Neural cell (in vitro differentiated cells): ENCODE measurements at regions not wholly inside any gene's neighbourhood (a gene's known extent, or its start where the extent isn't known, plus 50 kb on each side); places are given as distances from the start of the nearest gene placed in this dataset.

Source experiments
- H2AFZ ChIP-seq: fragments of 200-600, 300-800 bp; sonication (generic), shearing (Covaris generic); 2 replicates; pipeline ENCODE4 v1.6.0; 2014; ENCODE audit warnings: low read depth, mild to moderate bottlenecking, antibody characterized with exemption, low read length, moderate library complexity
- H3F3A ChIP-seq: fragments of 200-600 bp; shearing (Covaris generic); 2 replicates; pipeline ENCODE4 v1.6.1; 2016; ENCODE audit warnings: mild to moderate bottlenecking, moderate library complexity, mixed read lengths, antibody characterized with exemption, low read length; ENCODE audit not compliant: insufficient read depth, poor library complexity, severe bottlenecking
- H3K27ac ChIP-seq: fragments of 200-600, 300-800 bp; sonication (generic), shearing (Covaris generic); 2 replicates; pipeline ENCODE4 v1.5.1; 2014; ENCODE audit warnings: mild to moderate bottlenecking, low read length, moderate library complexity
- H3K27me3 ChIP-seq: fragments of 300-800, 200-600 bp; sonication (generic), shearing (Covaris generic); 2 replicates; pipeline ENCODE4 v1.6.0; 2014; ENCODE audit warnings: mild to moderate bottlenecking, low read depth, low read length, moderate library complexity; ENCODE audit not compliant: insufficient read depth
- H3K36me3 ChIP-seq: fragments of 300-800, 200-600 bp; sonication (generic), shearing (Covaris generic); 2 replicates; pipeline ENCODE4 v1.5.1; 2014; ENCODE audit warnings: mild to moderate bottlenecking, antibody characterized with exemption, low read length, moderate library complexity; ENCODE audit not compliant: insufficient read depth
- H3K4me2 ChIP-seq: fragments of 300-800, 200-600 bp; sonication (generic), shearing (Covaris generic); 2 replicates; pipeline ENCODE4 v1.6.0; 2014; ENCODE audit warnings: mild to moderate bottlenecking, low read length
- H3K4me3 ChIP-seq: fragments of 300-800, 200-600 bp; sonication (generic), shearing (Covaris generic); 2 replicates; pipeline ENCODE4 v1.5.1; 2014; ENCODE audit warnings: mild to moderate bottlenecking, low read length, moderate library complexity
- H3K79me2 ChIP-seq: fragments of 200-600 bp; shearing (Covaris generic); replicated peaks from 2 replicates; pipeline ENCODE4 v1.6.0; 2014; ENCODE audit warnings: mild to moderate bottlenecking, low read length, moderate library complexity; ENCODE audit not compliant: insufficient read depth
- H3K9ac ChIP-seq: fragments of 300-800, 200-600 bp; sonication (generic), shearing (Covaris generic); 2 replicates; pipeline ENCODE4 v1.6.1; 2016; ENCODE audit warnings: mild to moderate bottlenecking, low read length, mixed read lengths
- H3K9me2 ChIP-seq: fragments of 200-600 bp; shearing (Covaris generic); 2 replicates; pipeline ENCODE4 v1.6.1; 2016; ENCODE audit warnings: mild to moderate bottlenecking, low read length, mixed read lengths; ENCODE audit not compliant: insufficient read depth
- H3K9me3 ChIP-seq: fragments of 200-600, 300-800 bp; sonication (generic), shearing (Covaris generic); 2 replicates; pipeline ENCODE4 v1.6.1; 2016; ENCODE audit warnings: mild to moderate bottlenecking, mixed run types, low read length, moderate library complexity, mixed read lengths
- H4K20me1 ChIP-seq: fragments of 200-600 bp; shearing (Covaris generic); 2 replicates; pipeline ENCODE4 v1.6.1; 2016; ENCODE audit warnings: mild to moderate bottlenecking, mixed run types; ENCODE audit not compliant: insufficient read depth
- CTCF ChIP-seq: fragments of 450-650 bp; IDR thresholded peaks from 2 replicates; pipeline ENCODE4 v1.5.1; 2014; ENCODE audit warnings: antibody characterized with exemption, mild to moderate bottlenecking, moderate library complexity; ENCODE audit not compliant: poor library complexity, severe bottlenecking
- EP300 ChIP-seq: fragments of 450-650 bp; conservative IDR thresholded peaks from 2 replicates; pipeline ENCODE4 v1.6.1; 2014; ENCODE audit warnings: antibody characterized with exemption, mild to moderate bottlenecking, moderate library complexity; ENCODE audit not compliant: poor library complexity, severe bottlenecking
- EZH2 ChIP-seq: fragments of 200-600, 300-800 bp; shearing (Covaris generic), sonication (generic); IDR thresholded peaks from 2 replicates; pipeline ENCODE4 v1.6.1; 2014; ENCODE audit warnings: antibody characterized with exemption, low read length, borderline replicate concordance, mild to moderate bottlenecking; ENCODE audit not compliant: insufficient read depth, poor library complexity, severe bottlenecking
- MXI1 ChIP-seq: fragments of 450-650 bp; conservative IDR thresholded peaks from 2 replicates; pipeline ENCODE4 v1.6.1; 2014; ENCODE audit warnings: antibody characterized with exemption, mild to moderate bottlenecking; ENCODE audit not compliant: poor library complexity, severe bottlenecking
- POLR2AphosphoS5 ChIP-seq: IDR thresholded peaks from 2 replicates; pipeline ENCODE4 v1.6.1; 2012
- RAD21 ChIP-seq: fragments of 450-650 bp; conservative IDR thresholded peaks from 2 replicates; pipeline ENCODE4 v1.6.1; 2014; ENCODE audit warnings: antibody characterized with exemption, mild to moderate bottlenecking, moderate library complexity
- REST ChIP-seq: IDR thresholded peaks from 2 replicates; pipeline ENCODE4 v1.6.1; 2012; ENCODE audit warnings: borderline replicate concordance
- SMC3 ChIP-seq: fragments of 450-650 bp; conservative IDR thresholded peaks from 2 replicates; pipeline ENCODE4 v1.6.1; 2014; ENCODE audit warnings: antibody characterized with exemption, mild to moderate bottlenecking, moderate library complexity; ENCODE audit not compliant: poor library complexity
- TAF1 ChIP-seq: IDR thresholded peaks from 2 replicates; pipeline ENCODE4 v1.6.1; 2012; ENCODE audit warnings: low read depth

GRCh38 chr18:29060349-29060748, 883.4 kb upstream of the CDH2 start:
- Histone ChIP-seq H3K4me2 (no peak overlapping the region), H2AFZ (no peak overlapping the region), H3K79me2 (no peaks in the 10 kb centered on the region), H3K27me3 (no peaks in the 10 kb centered on the region), H3K9me2 (no peaks in the 10 kb centered on the region), H4K20me1 (no peaks in the 10 kb centered on the region), H3K4me3 (no peak overlapping the region), H3K27ac (no peak overlapping the region), H3K9ac (no peak overlapping the region), H3F3A (no peaks in the 10 kb centered on the region), H3K36me3 (no peaks in the 10 kb centered on the region), H3K9me3 (no peaks in the 10 kb centered on the region)
- TF ChIP-seq REST (no peak), POLR2AphosphoS5 (no peak), EP300 (no peak), MXI1 (no peak), TAF1 (no peak), CTCF (no peak), RAD21 (no peak), SMC3 (no peak), EZH2 (no peak)

DNA sequence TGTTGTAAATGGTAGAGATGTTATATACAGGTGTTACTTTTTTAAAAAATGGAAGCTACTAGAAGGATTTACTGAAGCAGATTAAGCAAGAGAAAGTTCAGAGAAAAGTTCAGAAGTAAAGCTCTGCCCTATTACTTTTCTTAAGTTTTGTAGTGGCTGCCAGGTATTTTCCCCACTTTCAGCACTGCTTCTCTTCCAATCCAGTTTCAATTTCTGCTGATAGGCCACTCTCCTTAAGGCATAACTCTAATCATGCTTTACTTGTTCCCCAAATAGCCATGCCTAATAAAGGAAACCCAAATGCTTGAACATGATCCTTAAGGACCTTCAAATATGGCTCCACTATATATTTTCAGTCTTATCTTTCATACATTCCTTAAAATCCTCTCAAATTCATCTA, 880.8 kb upstream of the CDH2 start:
- Histone ChIP-seq H3K36me3 (no peaks in the 10 kb centered on the region), H3K9me3 (no peaks in the 10 kb centered on the region), H3F3A (no peaks in the 10 kb centered on the region), H3K4me3 (no peak overlapping the region), H3K4me2 (no peak overlapping the region), H3K27me3 (no peaks in the 10 kb centered on the region), H3K9ac (no peak overlapping the region), H3K9me2 (no peaks in the 10 kb centered on the region), H3K79me2 (no peaks in the 10 kb centered on the region), H2AFZ (no peak overlapping the region), H4K20me1 (no peaks in the 10 kb centered on the region), H3K27ac (no peak overlapping the region)
- TF ChIP-seq EP300 = no peak
- no peak for TF ChIP-seq MXI1
- TF ChIP-seq REST = no peak
- no peak for TF ChIP-seq TAF1
- no peak for TF ChIP-seq POLR2AphosphoS5
- no peak for TF ChIP-seq RAD21
- TF ChIP-seq CTCF = no peak
- no peak for TF ChIP-seq EZH2
- no peak for TF ChIP-seq SMC3
